Liver (tissue), 7 donors: ENCODE measurements at regions not wholly inside any gene's neighbourhood (a gene's known extent, or its start where the extent isn't known, plus 50 kb on each side); places are given as distances from the start of the nearest gene placed in this dataset.

ENCODE experiments used
- DNase-seq: peaks from one replicate; pipeline ENCODE4 v3.0.0-alpha.2; 2017; ENCODE audit warnings: low spot score
- H3K27ac ChIP-seq, 2 donors: one replicate each; pipeline ENCODE4 v1.7.0; 2013; ENCODE audit warnings: inconsistent platforms in 2 of 2, low read length in 2 of 2, control low read depth in 1 of 2, low read depth in 1 of 2, mild to moderate bottlenecking in 1 of 2
- H3K27me3 ChIP-seq, 4 donors: one replicate each; pipeline versions ENCODE4 v1.6.1 to v1.7.0; 2013; ENCODE audit warnings: low read length in 3 of 4, inconsistent platforms in 1 of 4, mild to moderate bottlenecking in 1 of 4, moderate library complexity in 1 of 4; ENCODE audit not compliant: control insufficient read depth in 4 of 4, insufficient read depth in 4 of 4
- H3K36me3 ChIP-seq, 4 donors: one replicate each; pipeline versions ENCODE4 v1.6.1 to v1.7.0; 2013; ENCODE audit warnings: low read length in 3 of 4, mild to moderate bottlenecking in 3 of 4, low read depth in 1 of 4, moderate library complexity in 1 of 4; ENCODE audit not compliant: control insufficient read depth in 4 of 4, insufficient read depth in 3 of 4
- H3K4me1 ChIP-seq, 4 donors: one replicate each; pipeline versions ENCODE4 v1.6.1 to v1.7.0; 2013; ENCODE audit warnings: low read length in 3 of 4, mild to moderate bottlenecking in 3 of 4, moderate library complexity in 1 of 4; ENCODE audit not compliant: control insufficient read depth in 4 of 4, insufficient read depth in 4 of 4
- H3K4me3 ChIP-seq, 3 donors: one replicate each; pipeline versions ENCODE4 v1.6.1 to v1.7.0; 2013; ENCODE audit warnings: low read length in 3 of 3, control low read depth in 1 of 3, low read depth in 1 of 3, mild to moderate bottlenecking in 1 of 3
- H3K9ac ChIP-seq, 2 donors: one replicate each; pipeline ENCODE4 v1.7.0; 2013; ENCODE audit warnings: low read length in 2 of 2, mild to moderate bottlenecking in 2 of 2, moderate library complexity in 2 of 2, control low read depth in 1 of 2, low read depth in 1 of 2
- H3K9me3 ChIP-seq, 4 donors: one replicate each; pipeline versions ENCODE4 v1.6.1 to v1.7.0; 2013; ENCODE audit warnings: low read length in 3 of 4; ENCODE audit not compliant: control insufficient read depth in 4 of 4
- EGR1 ChIP-seq, 2 donors: IDR thresholded peaks; 2 replicates each; pipeline ENCODE4 v1.6.1; 2016 to 2018; ENCODE audit warnings: antibody characterized with exemption in 2 of 2, low read depth in 2 of 2
- FOXA1 ChIP-seq: IDR thresholded peaks from 2 replicates; pipeline ENCODE4 v1.6.1; 2016; ENCODE audit warnings: antibody characterized with exemption
- FOXA2 ChIP-seq: IDR thresholded peaks from 2 replicates; pipeline ENCODE4 v1.6.1; 2016; ENCODE audit warnings: antibody characterized with exemption
- GABPA ChIP-seq, 2 donors: IDR thresholded peaks in 1 of 2; conservative IDR thresholded peaks in 1 of 2; 2 replicates each; pipeline ENCODE4 v1.6.1; 2016; ENCODE audit warnings: antibody characterized with exemption in 2 of 2, mild to moderate bottlenecking in 1 of 2, moderate library complexity in 1 of 2
- HNF4A ChIP-seq, 2 donors: conservative IDR thresholded peaks; 2 replicates each; pipeline ENCODE4 v1.6.1; 2016; ENCODE audit warnings: antibody characterized with exemption in 2 of 2, mild to moderate bottlenecking in 2 of 2
- HNF4G ChIP-seq: IDR thresholded peaks from 2 replicates; pipeline ENCODE4 v1.6.1; 2016; ENCODE audit warnings: antibody characterized with exemption
- JUND ChIP-seq, 2 donors: IDR thresholded peaks; 2 replicates each; pipeline ENCODE4 v1.6.1; 2016; ENCODE audit warnings: antibody characterized with exemption in 2 of 2
- MAX ChIP-seq: IDR thresholded peaks from 2 replicates; pipeline ENCODE4 v1.6.1; 2016; ENCODE audit warnings: antibody characterized with exemption
- NR2F2 ChIP-seq: IDR thresholded peaks from 2 replicates; pipeline ENCODE4 v1.6.1; 2016; ENCODE audit warnings: antibody characterized with exemption
- RAD21 ChIP-seq, 2 donors: IDR thresholded peaks; 2 replicates each; pipeline ENCODE4 v1.6.1; 2016; ENCODE audit warnings: antibody characterized with exemption in 2 of 2, mild to moderate bottlenecking in 2 of 2
- RXRA ChIP-seq, 2 donors: IDR thresholded peaks; 2 replicates each; pipeline ENCODE4 v1.6.1; 2017 to 2018; ENCODE audit warnings: antibody characterized with exemption in 2 of 2, mild to moderate bottlenecking in 1 of 2
- SP1 ChIP-seq: IDR thresholded peaks from 2 replicates; pipeline ENCODE4 v1.6.1; 2018; ENCODE audit warnings: antibody characterized with exemption, mild to moderate bottlenecking
- TAF1 ChIP-seq: conservative IDR thresholded peaks from 2 replicates; pipeline ENCODE4 v1.6.1; 2016; ENCODE audit warnings: antibody characterized with exemption, mild to moderate bottlenecking
- YY1 ChIP-seq: IDR thresholded peaks from 2 replicates; pipeline ENCODE4 v1.6.1; 2016; ENCODE audit warnings: antibody characterized with exemption, mild to moderate bottlenecking
- WGBS: extraction: QIAGEN DNeasy Blood & Tissue Kit; methylation state at CpG from one replicate; pipeline ENCODE4 v1.1.7; 2013; 5-methylcytosine and 5-hydroxymethylcytosine counted together
- TF ChIP-seq, protein P1 (sequence below): IDR thresholded peaks from 2 replicates; pipeline ENCODE4 v1.6.1; 2016; ENCODE audit warnings: antibody characterized with exemption
- TF ChIP-seq, protein P2 (sequence below): IDR thresholded peaks from 2 replicates; pipeline ENCODE4 v1.6.1; 2016; ENCODE audit warnings: antibody characterized with exemption
- TF ChIP-seq, protein P3 (sequence below): IDR thresholded peaks from 2 replicates; pipeline ENCODE4 v1.6.1; 2016; ENCODE audit warnings: antibody characterized with exemption, mild to moderate bottlenecking
- donor health status: healthy.
- donor health status: healthy.
- donor health status: healthy.
- donor health status: healthy.

DNA sequence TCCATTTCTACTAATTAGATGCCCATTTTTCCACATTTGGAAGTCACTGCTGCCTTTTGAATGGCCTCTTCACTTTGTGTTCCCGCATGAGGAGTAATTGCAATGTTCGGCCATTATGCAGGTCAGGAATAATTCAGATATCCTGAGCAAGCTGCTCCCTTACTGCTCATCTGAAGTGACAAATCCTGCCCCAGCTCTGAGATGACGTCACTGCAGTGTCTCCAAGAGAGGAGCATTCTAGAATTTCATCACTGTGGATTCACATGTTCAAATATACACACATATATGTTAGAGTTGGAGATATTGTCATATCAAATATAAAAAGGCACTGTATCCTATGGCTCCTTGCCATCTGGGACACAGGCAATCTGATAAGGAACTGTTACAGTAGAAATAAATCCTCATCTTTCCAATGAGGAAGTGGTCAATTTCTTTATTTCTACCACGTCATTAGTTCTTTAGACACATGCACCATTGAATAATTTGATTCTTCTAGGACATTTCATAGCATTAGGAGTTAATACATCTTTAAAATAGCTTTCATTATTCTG lies 706.9 kb upstream of the TENM3 start (continued):
- TF ChIP-seq TAF1: no peak
- TF ChIP-seq NR2F2: no peak
- TF ChIP-seq FOXA2: no peak
- TF ChIP-seq MAX: no peak
- no peak for TF ChIP-seq SP1
- TF ChIP-seq FOXA1: no peak
- TF ChIP-seq, protein P1, sequence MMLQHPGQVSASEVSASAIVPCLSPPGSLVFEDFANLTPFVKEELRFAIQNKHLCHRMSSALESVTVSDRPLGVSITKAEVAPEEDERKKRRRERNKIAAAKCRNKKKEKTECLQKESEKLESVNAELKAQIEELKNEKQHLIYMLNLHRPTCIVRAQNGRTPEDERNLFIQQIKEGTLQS: no peak
- no peak for TF ChIP-seq JUND (IDR thresholded peaks at IDR 0.05)
- no peak for TF ChIP-seq HNF4G

DNA sequence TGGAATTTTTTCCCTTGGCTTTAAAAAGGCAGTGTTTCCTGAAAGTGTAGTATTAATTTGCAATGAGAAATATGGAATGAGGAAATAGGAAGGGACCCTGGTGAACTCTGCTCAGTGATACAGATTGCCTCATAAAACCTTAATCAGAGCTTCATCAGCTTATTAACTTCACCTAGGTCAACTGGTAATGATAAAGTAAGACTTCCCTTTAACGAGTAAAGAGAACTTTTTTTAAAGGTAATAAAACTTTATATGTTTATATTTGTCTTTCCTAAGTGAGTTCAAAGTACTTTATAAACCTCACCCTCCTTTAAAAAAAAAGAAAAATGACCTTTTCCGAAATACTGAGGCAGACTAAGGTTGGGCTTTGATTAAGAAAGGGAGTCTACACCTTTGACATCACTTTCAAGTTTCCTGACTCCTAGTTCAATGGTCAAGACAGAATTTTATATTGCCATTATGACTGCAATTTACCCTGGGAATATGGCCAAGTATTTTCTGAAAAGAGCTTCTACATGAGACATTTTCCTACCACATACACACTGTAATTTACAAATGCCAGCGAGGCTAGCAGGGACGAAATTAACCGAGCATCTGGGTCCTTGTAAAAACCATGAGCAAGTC lies 706.3 kb upstream of the TENM3 start:
- H3K27ac ChIP-seq: no peak overlapping the region
- no peaks in the 10 kb centered on the region for H3K9me3 ChIP-seq
- WGBS: 59% methylated on average over 5 of the region's 5 CpGs
- no peaks in the 10 kb centered on the region for H3K4me1 ChIP-seq
- H3K4me3 ChIP-seq: no peak overlapping the region
- H3K9ac ChIP-seq: no peak overlapping the region
- no peak for DNase-seq
- H3K36me3 ChIP-seq: no peaks in the 10 kb centered on the region
- TF ChIP-seq HNF4G (no peak), RXRA (IDR thresholded peaks at IDR 0.05) (no peak), SP1 (no peak), TAF1 (no peak), NR2F2 (no peak), GABPA (IDR thresholded peaks at IDR 0.05 in 1 of 2, conservative IDR thresholded peaks at IDR 0.05 in 1 of 2) (no peak), EGR1 (IDR thresholded peaks at IDR 0.05; ENCODE audit: low read depth in 2 of 2) (no peak)
- peaks cover 0 to 4% (median 1%) of the 10 kb centered on the region in 4 donors for H3K27me3 ChIP-seq

DNA sequence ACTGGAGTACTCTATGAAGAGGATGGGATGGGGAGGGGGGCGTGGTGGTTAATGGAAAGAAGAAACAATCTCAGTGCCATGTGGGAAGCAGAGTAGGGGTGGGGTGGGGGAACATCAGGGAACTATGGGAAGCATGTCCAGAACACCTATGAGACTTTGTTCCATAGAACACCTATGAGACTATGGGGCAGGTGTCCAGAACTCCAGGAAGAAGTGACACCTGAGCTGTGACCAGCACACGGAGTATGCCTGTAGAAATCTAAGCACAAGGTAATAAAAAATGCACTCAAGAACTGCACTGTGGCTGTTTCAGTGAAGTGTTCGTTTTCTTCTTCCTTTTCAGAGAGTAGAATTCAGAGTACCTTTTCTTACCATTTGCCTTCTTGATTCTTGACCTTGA lies 704.8 kb upstream of the TENM3 start:
- 63% methylated on average over 3 of the region's 3 CpGs for WGBS
- Histone ChIP-seq H3K27me3 (peaks cover 0 to 4% (median 1%) of the 10 kb centered on the region in 4 donors), H3K9ac (no peak overlapping the region), H3K36me3 (no peaks in the 10 kb centered on the region), H3K4me1 (no peaks in the 10 kb centered on the region), H3K4me3 (no peak overlapping the region), H3K9me3 (no peaks in the 10 kb centered on the region), H3K27ac (no peak overlapping the region)
- DNase-seq: no peak
- TF ChIP-seq YY1 (no peak), EGR1 (IDR thresholded peaks at IDR 0.05; ENCODE audit: low read depth in 2 of 2) (no peak), GABPA (IDR thresholded peaks at IDR 0.05 in 1 of 2, conservative IDR thresholded peaks at IDR 0.05 in 1 of 2) (no peak), TAF1 (no peak), JUND (IDR thresholded peaks at IDR 0.05) (no peak), RAD21 (IDR thresholded peaks at IDR 0.05) (no peak), FOXA2 (no peak), FOXA1 (no peak), MAX (no peak), SP1 (no peak), HNF4G (no peak), HNF4A (conservative IDR thresholded peaks at IDR 0.05) (no peak)
- TF ChIP-seq, protein P2, sequence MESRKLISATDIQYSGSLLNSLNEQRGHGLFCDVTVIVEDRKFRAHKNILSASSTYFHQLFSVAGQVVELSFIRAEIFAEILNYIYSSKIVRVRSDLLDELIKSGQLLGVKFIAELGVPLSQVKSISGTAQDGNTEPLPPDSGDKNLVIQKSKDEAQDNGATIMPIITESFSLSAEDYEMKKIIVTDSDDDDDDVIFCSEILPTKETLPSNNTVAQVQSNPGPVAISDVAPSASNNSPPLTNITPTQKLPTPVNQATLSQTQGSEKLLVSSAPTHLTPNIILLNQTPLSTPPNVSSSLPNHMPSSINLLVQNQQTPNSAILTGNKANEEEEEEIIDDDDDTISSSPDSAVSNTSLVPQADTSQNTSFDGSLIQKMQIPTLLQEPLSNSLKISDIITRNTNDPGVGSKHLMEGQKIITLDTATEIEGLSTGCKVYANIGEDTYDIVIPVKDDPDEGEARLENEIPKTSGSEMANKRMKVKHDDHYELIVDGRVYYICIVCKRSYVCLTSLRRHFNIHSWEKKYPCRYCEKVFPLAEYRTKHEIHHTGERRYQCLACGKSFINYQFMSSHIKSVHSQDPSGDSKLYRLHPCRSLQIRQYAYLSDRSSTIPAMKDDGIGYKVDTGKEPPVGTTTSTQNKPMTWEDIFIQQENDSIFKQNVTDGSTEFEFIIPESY: no peak
- TF ChIP-seq, protein P1: no peak
- TF ChIP-seq, protein P3, sequence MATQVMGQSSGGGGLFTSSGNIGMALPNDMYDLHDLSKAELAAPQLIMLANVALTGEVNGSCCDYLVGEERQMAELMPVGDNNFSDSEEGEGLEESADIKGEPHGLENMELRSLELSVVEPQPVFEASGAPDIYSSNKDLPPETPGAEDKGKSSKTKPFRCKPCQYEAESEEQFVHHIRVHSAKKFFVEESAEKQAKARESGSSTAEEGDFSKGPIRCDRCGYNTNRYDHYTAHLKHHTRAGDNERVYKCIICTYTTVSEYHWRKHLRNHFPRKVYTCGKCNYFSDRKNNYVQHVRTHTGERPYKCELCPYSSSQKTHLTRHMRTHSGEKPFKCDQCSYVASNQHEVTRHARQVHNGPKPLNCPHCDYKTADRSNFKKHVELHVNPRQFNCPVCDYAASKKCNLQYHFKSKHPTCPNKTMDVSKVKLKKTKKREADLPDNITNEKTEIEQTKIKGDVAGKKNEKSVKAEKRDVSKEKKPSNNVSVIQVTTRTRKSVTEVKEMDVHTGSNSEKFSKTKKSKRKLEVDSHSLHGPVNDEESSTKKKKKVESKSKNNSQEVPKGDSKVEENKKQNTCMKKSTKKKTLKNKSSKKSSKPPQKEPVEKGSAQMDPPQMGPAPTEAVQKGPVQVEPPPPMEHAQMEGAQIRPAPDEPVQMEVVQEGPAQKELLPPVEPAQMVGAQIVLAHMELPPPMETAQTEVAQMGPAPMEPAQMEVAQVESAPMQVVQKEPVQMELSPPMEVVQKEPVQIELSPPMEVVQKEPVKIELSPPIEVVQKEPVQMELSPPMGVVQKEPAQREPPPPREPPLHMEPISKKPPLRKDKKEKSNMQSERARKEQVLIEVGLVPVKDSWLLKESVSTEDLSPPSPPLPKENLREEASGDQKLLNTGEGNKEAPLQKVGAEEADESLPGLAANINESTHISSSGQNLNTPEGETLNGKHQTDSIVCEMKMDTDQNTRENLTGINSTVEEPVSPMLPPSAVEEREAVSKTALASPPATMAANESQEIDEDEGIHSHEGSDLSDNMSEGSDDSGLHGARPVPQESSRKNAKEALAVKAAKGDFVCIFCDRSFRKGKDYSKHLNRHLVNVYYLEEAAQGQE: no peak
